Neuronal stem cell (in vitro differentiated cells): ENCODE measurements at regions not wholly inside any gene's neighbourhood (a gene's known extent, or its start where the extent isn't known, plus 50 kb on each side); places are given as distances from the start of the nearest gene placed in this dataset.

Experiments
- DNase-seq: peaks from one replicate; pipeline ENCODE4 v3.0.0-alpha.2; 2013; ENCODE audit warnings: low spot score
- H2AFZ ChIP-seq: one replicate; pipeline ENCODE4 v1.6.1; 2013; ENCODE audit warnings: mild to moderate bottlenecking, low read length, inconsistent platforms
- H2AK5ac ChIP-seq: 2 replicates; pipeline ENCODE4 v1.6.1; 2013; ENCODE audit warnings: low read depth, mild to moderate bottlenecking, inconsistent platforms, low read length, moderate library complexity, mixed read lengths
- H2BK120ac ChIP-seq: 2 replicates; pipeline ENCODE4 v1.6.1; 2013; ENCODE audit warnings: low read depth, mild to moderate bottlenecking, inconsistent platforms, low read length, moderate library complexity, mixed read lengths
- H2BK12ac ChIP-seq: one replicate; pipeline ENCODE4 v1.6.1; 2013; ENCODE audit warnings: low read length, inconsistent platforms
- H2BK15ac ChIP-seq: 2 replicates; pipeline ENCODE4 v1.6.1; 2013; ENCODE audit warnings: mild to moderate bottlenecking, low read length, inconsistent platforms, mixed read lengths
- H2BK5ac ChIP-seq: one replicate; pipeline ENCODE4 v1.6.1; 2013; ENCODE audit warnings: inconsistent platforms, mild to moderate bottlenecking, low read length, moderate library complexity
- H3K14ac ChIP-seq: one replicate; pipeline ENCODE4 v1.6.1; 2013; ENCODE audit warnings: low read length, inconsistent platforms
- H3K18ac ChIP-seq: 2 replicates; pipeline ENCODE4 v1.6.1; 2013; ENCODE audit warnings: low read length, inconsistent platforms
- H3K23ac ChIP-seq: 2 replicates; pipeline ENCODE4 v1.6.1; 2013; ENCODE audit warnings: low read depth, mild to moderate bottlenecking, mixed read lengths, low read length, inconsistent platforms; ENCODE audit not compliant: poor library complexity
- H3K27ac ChIP-seq: replicated peaks from 3 replicates; pipeline ENCODE4 v1.5.1; 2013; ENCODE audit warnings: low read length, inconsistent platforms
- H3K27me3 ChIP-seq, 3 experiments: 2 replicates each; pipeline ENCODE4 v1.6.1; 2013; ENCODE audit warnings: low read length in 3 of 3, mild to moderate bottlenecking in 2 of 3, inconsistent platforms in 1 of 3, low read depth in 1 of 3, mixed read lengths in 1 of 3, moderate library complexity in 1 of 3; ENCODE audit not compliant: control insufficient read depth in 3 of 3, insufficient read depth in 3 of 3
- H3K36me3 ChIP-seq, 2 donors: replicated peaks in 1 of 2; 2 replicates each; pipeline ENCODE4 v1.6.1; 2013; ENCODE audit warnings: low read length in 2 of 2; ENCODE audit not compliant: control insufficient read depth in 2 of 2, insufficient read depth in 2 of 2
- H3K4ac ChIP-seq: 2 replicates; pipeline ENCODE4 v1.6.1; 2013; ENCODE audit warnings: inconsistent platforms, mild to moderate bottlenecking, low read length, moderate library complexity
- H3K4me1 ChIP-seq, 2 donors: 1 replicate in 1 of 2; 2 replicates in 1 of 2; pipeline ENCODE4 v1.6.1; 2013; ENCODE audit warnings: low read length in 2 of 2, low read depth in 1 of 2; ENCODE audit not compliant: control insufficient read depth in 2 of 2, insufficient read depth in 1 of 2
- H3K4me2 ChIP-seq: one replicate; pipeline ENCODE4 v1.6.1; 2013; ENCODE audit warnings: mild to moderate bottlenecking, low read length, inconsistent platforms; ENCODE audit not compliant: insufficient read depth, poor library complexity, severe bottlenecking
- H3K4me3 ChIP-seq, 2 donors: 2 replicates each; pipeline ENCODE4 v1.5.1; 2013; ENCODE audit warnings: low read length in 2 of 2, mild to moderate bottlenecking in 2 of 2, inconsistent platforms in 1 of 2, moderate library complexity in 1 of 2
- H3K79me1 ChIP-seq: one replicate; pipeline ENCODE4 v1.6.1; 2013; ENCODE audit warnings: low read depth, mild to moderate bottlenecking, inconsistent platforms, low read length, moderate library complexity
- H3K9ac ChIP-seq: one replicate; pipeline ENCODE4 v1.6.1; 2013; ENCODE audit warnings: mild to moderate bottlenecking, low read depth, low read length, inconsistent platforms; ENCODE audit not compliant: poor library complexity
- H3K9me3 ChIP-seq, 2 donors: replicated peaks in 1 of 2; 2 replicates each; pipeline versions ENCODE3 to v1.6.1; 2013; ENCODE audit warnings: low read length in 2 of 2, mild to moderate bottlenecking in 2 of 2, inconsistent platforms in 1 of 2, low read depth in 1 of 2, mixed read lengths in 1 of 2, moderate library complexity in 1 of 2; ENCODE audit not compliant: control insufficient read depth in 2 of 2, insufficient read depth in 1 of 2
- H4K8ac ChIP-seq: one replicate; pipeline ENCODE4 v1.6.1; 2013; ENCODE audit warnings: low read depth, mild to moderate bottlenecking, inconsistent platforms, low read length, moderate library complexity
- H4K91ac ChIP-seq: one replicate; pipeline ENCODE4 v1.6.1; 2013; ENCODE audit warnings: low read length, low read depth, mild to moderate bottlenecking, inconsistent platforms; ENCODE audit not compliant: poor library complexity
- WGBS, 2 donors: extraction: QIAGEN DNeasy Blood & Tissue Kit; methylation state at CpG; one replicate each; pipeline ENCODE4 v1.1.7; 2013; ENCODE audit warnings: missing lambda C conversion rate in 2 of 2, mixed read lengths in 1 of 2; ENCODE audit not compliant: insufficient read length in 2 of 2, insufficient replicate concordance in 1 of 2; ENCODE audit errors: extremely low coverage in 2 of 2; 5-methylcytosine and 5-hydroxymethylcytosine counted together

- Histone ChIP-seq H3K27ac (no peak overlapping the region), H2AFZ (no peak overlapping the region), H3K36me3 (no peaks in the 10 kb centered on the region)
Observed at GRCh38 chr16:51051671-51052070, 99.4 kb downstream of the SALL1 start.

DNA sequence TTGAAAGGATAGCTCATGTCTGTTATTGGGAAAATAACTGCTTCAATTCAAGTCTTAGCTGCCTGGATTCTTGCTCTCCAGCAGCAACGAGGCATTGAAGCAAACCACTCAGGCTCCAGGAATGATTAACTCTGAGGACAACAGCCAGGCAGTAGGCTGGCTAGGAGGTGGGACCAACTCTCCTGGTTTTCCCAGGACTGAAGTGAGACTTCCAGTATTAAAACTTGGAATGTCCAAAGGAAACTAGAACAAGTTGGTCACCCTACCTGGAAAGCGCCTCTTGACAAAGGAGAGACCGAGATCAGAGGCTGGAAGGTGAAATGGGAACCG lies 100.7 kb downstream of the SALL1 start:
- H3K23ac ChIP-seq: no peak overlapping the region
- H3K79me1 ChIP-seq: no peaks in the 10 kb centered on the region
- H3K4ac ChIP-seq: no peak overlapping the region
- no peak overlapping the region for H3K4me3 ChIP-seq
- no peaks in the 10 kb centered on the region for H3K27me3 ChIP-seq
- H3K14ac ChIP-seq: no peak overlapping the region
- H3K9me3 ChIP-seq: no peaks in the 10 kb centered on the region
- H3K4me2 ChIP-seq: no peak overlapping the region
- H3K4me1 ChIP-seq: peaks cover 0 to 10% of the 10 kb centered on the region in 2 donors
- no peak overlapping the region for H3K27ac ChIP-seq
- no peak overlapping the region for H2BK12ac ChIP-seq
- no peaks in the 10 kb centered on the region for H3K36me3 ChIP-seq
- H2BK120ac ChIP-seq: no peak overlapping the region
- no peak overlapping the region for H2BK5ac ChIP-seq
- no peak overlapping the region for H4K8ac ChIP-seq
- DNase-seq: no peak
- H2AFZ ChIP-seq: no peak overlapping the region
- no peak overlapping the region for H4K91ac ChIP-seq
- H2AK5ac ChIP-seq: no peak overlapping the region
- WGBS, 2 donors: no CpG with 5 or more reads among the region's 4 CpGs
- H2BK15ac ChIP-seq: no peak overlapping the region
- no peak overlapping the region for H3K18ac ChIP-seq
- no peak overlapping the region for H3K9ac ChIP-seq

More at GRCh38 chr16:51051671-51052070, 99.4 kb downstream of the SALL1 start:
- H2AK5ac ChIP-seq: no peak overlapping the region
- H3K27me3 ChIP-seq: peaks cover 0 to 9% (median 0%) of the 10 kb centered on the region in 3 experiments
- H3K4me1 ChIP-seq: peaks cover 0 to 10% of the 10 kb centered on the region in 2 donors
- no peak overlapping the region for H3K9ac ChIP-seq
- no peak overlapping the region for H2BK5ac ChIP-seq
- no peak overlapping the region for H4K8ac ChIP-seq
- H3K79me1 ChIP-seq: no peaks in the 10 kb centered on the region
- WGBS, 2 donors: no CpG with 5 or more reads among the region's 1 CpG
- H3K14ac ChIP-seq: no peak overlapping the region
- H4K91ac ChIP-seq: no peak overlapping the region
- no peaks in the 10 kb centered on the region for H3K9me3 ChIP-seq
- no peak overlapping the region for H2BK15ac ChIP-seq
- H3K4me3 ChIP-seq: no peak overlapping the region
- no peak overlapping the region for H2BK12ac ChIP-seq
- H2BK120ac ChIP-seq: no peak overlapping the region
- H3K4ac ChIP-seq: no peak overlapping the region
- no peak for DNase-seq
- no peak overlapping the region for H3K4me2 ChIP-seq
- H3K23ac ChIP-seq: no peak overlapping the region
- H3K18ac ChIP-seq: no peak overlapping the region

GRCh38 chr16:51049678-51050376 lies 101.2 kb downstream of the SALL1 start:
- Histone ChIP-seq H3K9ac (no peak overlapping the region), H3K14ac (no peak overlapping the region), H3K4ac (no peak overlapping the region), H2AFZ (no peak overlapping the region), H4K91ac (no peak overlapping the region), H3K9me3 (no peaks in the 10 kb centered on the region), H3K4me1 (peaks cover 0 to 10% of the 10 kb centered on the region in 2 donors), H2BK5ac (no peak overlapping the region), H3K27ac (no peak overlapping the region), H2BK15ac (no peak overlapping the region), H2AK5ac (no peak overlapping the region), H3K23ac (no peak overlapping the region), H3K4me3 (no peak overlapping the region), H3K79me1 (no peaks in the 10 kb centered on the region), H3K36me3 (no peaks in the 10 kb centered on the region), H2BK12ac (no peak overlapping the region), H3K18ac (no peak overlapping the region), H4K8ac (no peak overlapping the region), H3K4me2 (no peak overlapping the region), H2BK120ac (no peak overlapping the region), H3K27me3 (no peaks in the 10 kb centered on the region)
- no peak for DNase-seq
- WGBS, 2 donors: no CpG with 5 or more reads among the region's 3 CpGs

- Histone ChIP-seq H3K18ac (no peak overlapping the region), H2BK15ac (no peak overlapping the region)
- WGBS, 2 donors: no CpG with 5 or more reads among the region's 6 CpGs
Observed at GRCh38 chr16:51049276-51049675, 101.8 kb downstream of the SALL1 start.

More at GRCh38 chr16:51049276-51049675, 101.8 kb downstream of the SALL1 start:
- H3K27ac ChIP-seq: no peak overlapping the region
- H2BK5ac ChIP-seq: no peak overlapping the region
- H3K27me3 ChIP-seq: peaks cover 0 to 4% (median 0%) of the 10 kb centered on the region in 3 experiments
- no peak overlapping the region for H3K4me2 ChIP-seq
- no peak overlapping the region for H2AK5ac ChIP-seq
- H3K36me3 ChIP-seq: no peaks in the 10 kb centered on the region
- no peak overlapping the region for H3K14ac ChIP-seq
- H3K4ac ChIP-seq: no peak overlapping the region
- no peak for DNase-seq
- no peaks in the 10 kb centered on the region for H3K79me1 ChIP-seq
- no peak overlapping the region for H4K8ac ChIP-seq
- no peak overlapping the region for H4K91ac ChIP-seq
- peaks cover 0 to 10% of the 10 kb centered on the region in 2 donors for H3K4me1 ChIP-seq
- H2BK120ac ChIP-seq: no peak overlapping the region
- no peak overlapping the region for H2BK12ac ChIP-seq
- H3K9me3 ChIP-seq: no peaks in the 10 kb centered on the region
- H3K4me3 ChIP-seq: no peak overlapping the region
- H3K23ac ChIP-seq: no peak overlapping the region
- no peak overlapping the region for H3K9ac ChIP-seq
- no peak overlapping the region for H2AFZ ChIP-seq
